ENCODE measurements at regions not wholly inside any gene's neighbourhood (a gene's known extent, or its start where the extent isn't known, plus 50 kb on each side); places are given as distances from the start of the nearest gene placed in this dataset.

DNA sequence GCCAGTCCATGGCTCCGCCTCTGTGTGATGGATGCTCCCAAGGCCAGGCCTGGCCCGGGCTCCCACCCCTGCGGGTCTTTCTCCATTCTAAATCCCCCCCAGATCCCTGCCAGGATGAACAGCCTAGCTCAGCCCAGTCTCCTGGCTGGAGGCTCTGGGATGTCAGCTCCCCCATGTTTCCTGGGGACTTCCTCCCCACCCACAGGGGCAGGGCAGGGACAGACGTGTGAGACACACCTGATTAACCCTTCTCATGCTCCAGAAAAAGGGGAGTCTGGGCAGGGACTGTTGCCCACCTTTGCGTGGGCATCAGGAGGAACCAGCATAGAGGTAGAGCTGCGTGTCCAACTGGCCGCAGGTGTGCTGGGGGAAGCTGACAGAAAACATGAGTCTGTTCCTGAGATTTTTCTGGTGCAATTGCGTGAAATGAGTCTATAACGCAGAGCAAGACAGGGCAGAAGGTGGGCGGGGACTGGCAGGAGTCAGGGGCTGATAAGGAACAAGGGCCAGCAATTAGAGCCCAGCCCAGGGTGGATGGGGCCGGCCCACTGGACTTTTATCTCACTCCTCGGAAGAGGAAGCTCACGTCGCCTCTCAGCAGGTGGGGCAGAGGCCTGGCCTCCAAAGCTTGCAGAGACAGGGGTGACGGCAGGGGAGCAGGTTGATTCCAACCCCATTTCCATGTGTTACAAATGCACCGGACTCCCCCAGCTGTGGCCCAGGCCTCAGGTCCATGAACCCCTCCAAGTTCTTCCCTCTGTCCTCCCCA is 238.2 kb downstream of the RBFOX3 start:
- TF ChIP-seq FOXK2 (IDR thresholded peaks at IDR 0.05) (no peak), FOXA1 (IDR thresholded peaks at IDR 0.05) (no peak), BHLHE40 (IDR thresholded peaks at IDR 0.05; ENCODE audit: borderline replicate concordance) (no peak), L3MBTL2 (conservative IDR thresholded peaks at IDR 0.05) (no peak)
- ChIA-PET POLR2A (no interaction called here), CTCF (interaction anchor here (0.6 to 0.8 kb wide), 2 partner anchors 16 to 1338 kb away, joined by 3 read pairs; no protein-coding TSS in a partner anchor)
- DNase-seq (ENCODE audit: extremely low spot score), result no peak

GRCh38 chr17:79371984-79372383 is 238.9 kb downstream of the RBFOX3 start:
- CTCF ChIA-PET, result interaction anchor here (0.6 kb wide), 1 partner anchor 1339 kb away, joined by 3 read pairs; no protein-coding TSS in a partner anchor
- POLR2A ChIA-PET, result no interaction called here
- DNase-seq (ENCODE audit: extremely low spot score), result no peak

DNA sequence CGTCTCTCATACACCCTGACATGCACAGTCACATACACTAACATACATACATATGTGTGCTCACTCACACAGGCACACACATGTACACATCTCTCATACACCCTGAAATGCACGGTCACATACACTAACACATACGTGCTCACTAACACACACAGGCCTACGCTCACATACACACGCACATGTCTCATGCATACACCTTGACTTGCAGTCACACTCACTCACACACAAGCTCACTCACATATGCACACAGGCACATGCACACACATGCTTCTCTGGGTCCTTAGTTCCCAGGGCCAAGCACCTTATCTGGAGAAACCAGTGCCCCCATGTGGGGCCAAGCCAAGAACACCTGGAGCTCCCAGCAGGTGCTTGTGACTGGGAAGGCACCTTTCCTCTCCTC is 240.3 kb downstream of the RBFOX3 start:
- no peak for DNase-seq (ENCODE audit: extremely low spot score)
- POLR2A ChIA-PET, result no interaction called here
- CTCF ChIA-PET, result no interaction called here
- TF ChIP-seq TARDBP (IDR thresholded peaks at IDR 0.05) (no peak), ELF4 (IDR thresholded peaks at IDR 0.05) (no peak), SP1 (IDR thresholded peaks at IDR 0.05) (no peak)
- TF ChIP-seq, protein P1, sequence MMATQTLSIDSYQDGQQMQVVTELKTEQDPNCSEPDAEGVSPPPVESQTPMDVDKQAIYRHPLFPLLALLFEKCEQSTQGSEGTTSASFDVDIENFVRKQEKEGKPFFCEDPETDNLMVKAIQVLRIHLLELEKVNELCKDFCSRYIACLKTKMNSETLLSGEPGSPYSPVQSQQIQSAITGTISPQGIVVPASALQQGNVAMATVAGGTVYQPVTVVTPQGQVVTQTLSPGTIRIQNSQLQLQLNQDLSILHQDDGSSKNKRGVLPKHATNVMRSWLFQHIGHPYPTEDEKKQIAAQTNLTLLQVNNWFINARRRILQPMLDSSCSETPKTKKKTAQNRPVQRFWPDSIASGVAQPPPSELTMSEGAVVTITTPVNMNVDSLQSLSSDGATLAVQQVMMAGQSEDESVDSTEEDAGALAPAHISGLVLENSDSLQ (IDR thresholded peaks at IDR 0.05), result no peak

More at GRCh38 chr17:79371984-79372383, 238.9 kb downstream of the RBFOX3 start:
- TF ChIP-seq CTBP1 (IDR thresholded peaks at IDR 0.05; ENCODE audit: borderline replicate concordance) (no peak), FOXK2 (IDR thresholded peaks at IDR 0.05) (no peak), NFRKB (IDR thresholded peaks at IDR 0.05) (no peak), HDGF (IDR thresholded peaks at IDR 0.05; ENCODE audit: borderline replicate concordance) (no peak), ZNF384 (IDR thresholded peaks at IDR 0.05) (no peak), FOXM1 (IDR thresholded peaks at IDR 0.05; ENCODE audit: borderline replicate concordance) (no peak), L3MBTL2 (conservative IDR thresholded peaks at IDR 0.05) (no peak), SUZ12 (IDR thresholded peaks at IDR 0.05) (no peak), FOXA1 (IDR thresholded peaks at IDR 0.05) (no peak), SP1 (IDR thresholded peaks at IDR 0.05) (no peak), TARDBP (IDR thresholded peaks at IDR 0.05) (no peak)

GRCh38 chr17:79370126-79370525 is 240.7 kb downstream of the RBFOX3 start:
- ChIA-PET CTCF (no interaction called here), POLR2A (no interaction called here)
- TF ChIP-seq SUZ12 (IDR thresholded peaks at IDR 0.05) (no peak), CTBP1 (IDR thresholded peaks at IDR 0.05; ENCODE audit: borderline replicate concordance) (no peak), TARDBP (IDR thresholded peaks at IDR 0.05) (no peak)
- no peak for DNase-seq (ENCODE audit: extremely low spot score)

DNA sequence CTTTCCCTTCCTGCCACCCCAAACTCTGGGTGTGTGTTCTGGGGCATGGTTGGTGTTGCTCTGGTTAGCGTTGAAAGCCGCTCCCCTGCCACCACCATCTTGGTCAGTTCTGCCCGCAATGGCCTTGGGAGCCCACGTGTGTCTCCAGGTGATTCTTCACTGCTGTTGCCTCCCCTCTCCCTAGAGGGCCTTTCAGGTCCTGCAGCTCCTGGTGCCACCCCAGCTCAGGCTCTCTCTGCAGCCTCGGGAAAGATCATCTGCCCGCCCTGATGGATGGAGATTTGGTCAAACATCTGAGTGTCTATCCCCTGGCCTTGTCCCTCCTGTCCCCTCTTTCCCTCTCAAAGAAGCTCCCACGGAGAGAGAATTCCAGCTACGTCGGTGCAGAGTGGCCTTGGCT is 241.3 kb downstream of the RBFOX3 start:
- ChIA-PET POLR2A (no interaction called here), CTCF (no interaction called here)
- TF ChIP-seq CTBP1 (IDR thresholded peaks at IDR 0.05; ENCODE audit: borderline replicate concordance) (no peak), FOXA1 (IDR thresholded peaks at IDR 0.05) (no peak), FOXK2 (IDR thresholded peaks at IDR 0.05) (no peak), ZNF384 (IDR thresholded peaks at IDR 0.05) (no peak), L3MBTL2 (conservative IDR thresholded peaks at IDR 0.05) (no peak), HDGF (IDR thresholded peaks at IDR 0.05; ENCODE audit: borderline replicate concordance) (no peak), BHLHE40 (IDR thresholded peaks at IDR 0.05; ENCODE audit: borderline replicate concordance) (no peak), ELF4 (IDR thresholded peaks at IDR 0.05) (no peak), TARDBP (IDR thresholded peaks at IDR 0.05) (no peak), SP1 (IDR thresholded peaks at IDR 0.05) (no peak), NFRKB (IDR thresholded peaks at IDR 0.05) (no peak), LEF1 (IDR thresholded peaks at IDR 0.05; ENCODE audit: borderline replicate concordance) (no peak), SUZ12 (IDR thresholded peaks at IDR 0.05) (no peak)
- TF ChIP-seq, protein P1 (IDR thresholded peaks at IDR 0.05), result no peak
- no peak for DNase-seq (ENCODE audit: extremely low spot score)

GRCh38 chr17:79369001-79369400 is 241.8 kb downstream of the RBFOX3 start:
- CTCF ChIA-PET, result no interaction called here
- POLR2A ChIA-PET, result no interaction called here
- DNase-seq (ENCODE audit: extremely low spot score), result no peak
- no peak for TF ChIP-seq LEF1 (IDR thresholded peaks at IDR 0.05; ENCODE audit: borderline replicate concordance)
- TF ChIP-seq FOXK2 (IDR thresholded peaks at IDR 0.05), result no peak
- no peak for TF ChIP-seq SUZ12 (IDR thresholded peaks at IDR 0.05)
- no peak for TF ChIP-seq TARDBP (IDR thresholded peaks at IDR 0.05)
- TF ChIP-seq FOXM1 (IDR thresholded peaks at IDR 0.05; ENCODE audit: borderline replicate concordance), result no peak
- TF ChIP-seq, protein P1 (IDR thresholded peaks at IDR 0.05), result no peak
- TF ChIP-seq ZNF384 (IDR thresholded peaks at IDR 0.05), result no peak
- TF ChIP-seq FOXA1 (IDR thresholded peaks at IDR 0.05), result no peak
- no peak for TF ChIP-seq ARNT (IDR thresholded peaks at IDR 0.05)
- TF ChIP-seq L3MBTL2 (conservative IDR thresholded peaks at IDR 0.05), result no peak
- TF ChIP-seq HDGF (IDR thresholded peaks at IDR 0.05; ENCODE audit: borderline replicate concordance), result no peak
- TF ChIP-seq NFRKB (IDR thresholded peaks at IDR 0.05), result no peak
- TF ChIP-seq BHLHE40 (IDR thresholded peaks at IDR 0.05; ENCODE audit: borderline replicate concordance), result no peak
- TF ChIP-seq SP1 (IDR thresholded peaks at IDR 0.05), result no peak
- TF ChIP-seq ELF4 (IDR thresholded peaks at IDR 0.05), result no peak
- TF ChIP-seq CTBP1 (IDR thresholded peaks at IDR 0.05; ENCODE audit: borderline replicate concordance), result no peak
